ENCODE measurements at regions not wholly inside any gene's neighbourhood (a gene's known extent, or its start where the extent isn't known, plus 50 kb on each side); places are given as distances from the start of the nearest gene placed in this dataset.

DNA sequence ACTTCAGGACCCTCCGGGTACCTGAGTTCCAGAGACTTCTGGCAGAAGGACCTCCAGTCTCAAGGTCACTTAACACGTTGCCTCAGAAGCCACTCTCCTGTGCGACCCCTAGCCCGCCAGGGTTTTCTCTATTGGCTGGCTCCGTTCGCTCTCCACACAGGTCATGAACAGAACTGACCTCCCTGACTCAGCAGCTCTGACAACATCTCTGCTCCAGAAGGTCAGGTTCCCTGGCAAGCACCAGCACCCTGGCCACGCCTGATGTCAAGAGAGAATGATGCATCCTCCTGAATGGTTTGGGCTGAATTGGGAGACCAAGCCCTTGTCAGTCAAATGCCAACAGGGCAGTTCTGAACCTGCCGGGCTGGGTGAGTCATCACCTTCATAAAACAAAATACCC lies 84.3 kb upstream of the TMEM45B start:
- TF ChIP-seq, protein P1, sequence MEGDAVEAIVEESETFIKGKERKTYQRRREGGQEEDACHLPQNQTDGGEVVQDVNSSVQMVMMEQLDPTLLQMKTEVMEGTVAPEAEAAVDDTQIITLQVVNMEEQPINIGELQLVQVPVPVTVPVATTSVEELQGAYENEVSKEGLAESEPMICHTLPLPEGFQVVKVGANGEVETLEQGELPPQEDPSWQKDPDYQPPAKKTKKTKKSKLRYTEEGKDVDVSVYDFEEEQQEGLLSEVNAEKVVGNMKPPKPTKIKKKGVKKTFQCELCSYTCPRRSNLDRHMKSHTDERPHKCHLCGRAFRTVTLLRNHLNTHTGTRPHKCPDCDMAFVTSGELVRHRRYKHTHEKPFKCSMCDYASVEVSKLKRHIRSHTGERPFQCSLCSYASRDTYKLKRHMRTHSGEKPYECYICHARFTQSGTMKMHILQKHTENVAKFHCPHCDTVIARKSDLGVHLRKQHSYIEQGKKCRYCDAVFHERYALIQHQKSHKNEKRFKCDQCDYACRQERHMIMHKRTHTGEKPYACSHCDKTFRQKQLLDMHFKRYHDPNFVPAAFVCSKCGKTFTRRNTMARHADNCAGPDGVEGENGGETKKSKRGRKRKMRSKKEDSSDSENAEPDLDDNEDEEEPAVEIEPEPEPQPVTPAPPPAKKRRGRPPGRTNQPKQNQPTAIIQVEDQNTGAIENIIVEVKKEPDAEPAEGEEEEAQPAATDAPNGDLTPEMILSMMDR (IDR thresholded peaks at IDR 0.05 in 8 of 11, conservative IDR thresholded peaks at IDR 0.05 in 3 of 11) = no peak
- no peak for TF ChIP-seq POLR2AphosphoS5 (IDR thresholded peaks at IDR 0.05)
- TF ChIP-seq POLR2A (IDR thresholded peaks at IDR 0.05) = no peak

All from spleen (tissue), 7 donors.